NCI-H1436 treated with DMSO at 0.1 percent for 48 hours (cell line): ENCODE measurements at regions not wholly inside any gene's neighbourhood (a gene's known extent, or its start where the extent isn't known, plus 50 kb on each side); places are given as distances from the start of the nearest gene placed in this dataset.
"Not testable (repeated sequence)": the region's sequence is repeated elsewhere in the genome, so short reads cannot be mapped to it uniquely, and the experiment has no call there.

Experiments
- DNase-seq: peaks from one replicate; lab custom pipeline; 2025; lab: John Stamatoyannopoulos, UW

DNA sequence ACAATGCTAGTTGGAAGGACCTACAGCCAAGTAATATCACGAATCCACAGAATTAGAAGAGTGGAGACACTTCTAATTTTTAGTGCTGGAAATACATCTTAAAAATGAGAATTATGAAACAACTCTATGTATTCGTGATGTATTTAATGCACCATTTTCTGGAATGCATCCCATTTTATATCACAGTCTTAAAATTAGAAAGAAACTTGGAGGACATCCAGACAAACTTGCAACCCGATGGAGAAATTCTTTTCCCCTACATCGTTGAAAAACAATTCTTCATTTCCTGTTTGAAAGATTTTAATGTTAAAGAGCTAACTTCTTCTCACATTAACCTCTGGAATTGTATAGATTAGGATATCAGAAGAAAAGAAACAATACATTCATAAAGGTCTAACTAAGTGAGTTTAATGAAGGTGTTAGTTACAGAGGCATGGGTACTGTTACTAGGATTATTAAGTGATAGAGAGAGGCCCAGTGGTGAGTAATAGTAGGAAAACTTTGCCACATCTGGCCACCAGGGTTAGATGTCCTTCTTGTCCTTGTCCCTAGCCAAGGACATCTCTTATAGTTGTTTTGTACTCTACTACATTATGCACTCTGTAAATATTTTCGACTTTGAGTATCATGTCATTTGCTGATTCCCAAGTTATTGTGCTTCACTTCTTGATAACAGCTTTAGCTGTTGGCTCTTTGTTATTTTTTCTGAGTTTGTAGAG, 502.4 kb upstream of the PTCHD4 start:
- DNase-seq = no peak

DNA sequence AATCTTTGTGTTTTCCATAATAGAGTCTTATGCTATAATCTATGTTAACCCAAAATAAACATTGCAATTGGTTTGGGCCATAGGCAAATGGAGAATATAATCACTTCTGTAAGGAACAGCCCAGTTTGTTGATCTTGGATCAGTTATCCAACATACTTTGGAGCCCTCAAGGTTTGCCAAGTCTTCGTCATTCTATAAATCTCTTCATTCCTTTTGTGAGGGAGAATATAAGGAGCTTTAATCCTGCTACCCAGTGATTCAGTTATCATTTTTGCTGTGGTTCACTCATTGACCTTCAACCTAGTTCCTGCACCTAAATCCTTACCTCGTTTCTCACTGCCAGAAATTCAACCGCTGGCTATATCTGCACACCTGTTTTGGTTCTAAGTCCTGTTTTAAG, 500.3 kb upstream of the PTCHD4 start:
- no peak for DNase-seq

GRCh38 chr6:48610846-48611245, 499.8 kb upstream of the PTCHD4 start:
- DNase-seq = no peak

DNA sequence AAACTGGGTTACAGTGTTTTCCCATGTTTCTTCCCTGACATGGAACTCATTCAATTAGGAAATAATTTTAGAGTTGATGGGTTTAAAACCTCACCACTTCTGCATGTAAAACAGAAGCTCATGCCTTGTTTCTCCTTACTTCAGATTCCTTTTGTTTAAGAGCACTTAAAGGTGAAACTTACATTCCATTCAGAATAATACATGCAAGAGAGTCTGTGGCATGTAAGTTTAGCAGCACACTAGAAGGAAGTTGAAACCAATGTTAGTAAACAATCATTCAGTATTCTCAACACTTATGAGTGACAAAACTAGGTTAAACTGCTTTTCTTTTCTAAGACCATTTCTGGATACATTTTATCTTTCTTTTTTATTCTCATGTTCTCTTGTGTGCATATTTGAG, 495.6 kb upstream of the PTCHD4 start:
- no peak for DNase-seq

GRCh38 chr6:48597951-48598350, 487.0 kb upstream of the PTCHD4 start:
- DNase-seq = no peak

DNA sequence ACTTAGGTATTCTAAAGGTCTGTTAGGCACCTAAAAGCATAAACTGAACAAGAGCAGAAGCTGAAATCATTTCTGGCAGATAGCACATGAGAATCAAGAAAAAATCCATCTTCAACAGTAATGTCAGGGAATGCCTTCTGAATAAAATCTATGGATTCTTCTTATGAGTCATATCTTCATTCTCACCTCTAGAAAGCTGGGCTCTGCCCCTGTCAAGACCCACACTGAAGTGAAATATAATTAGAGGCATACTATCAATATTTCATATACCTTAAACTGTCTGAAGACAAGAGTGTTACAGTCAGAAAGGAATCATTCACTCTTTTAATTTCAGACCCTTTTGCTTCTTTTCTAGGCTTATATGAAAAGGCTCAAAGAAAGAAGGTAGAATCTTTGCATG, 485.8 kb upstream of the PTCHD4 start:
- DNase-seq = no peak

GRCh38 chr6:48591158-48591557, 480.2 kb upstream of the PTCHD4 start:
- DNase-seq = not testable (repeated sequence)

DNA sequence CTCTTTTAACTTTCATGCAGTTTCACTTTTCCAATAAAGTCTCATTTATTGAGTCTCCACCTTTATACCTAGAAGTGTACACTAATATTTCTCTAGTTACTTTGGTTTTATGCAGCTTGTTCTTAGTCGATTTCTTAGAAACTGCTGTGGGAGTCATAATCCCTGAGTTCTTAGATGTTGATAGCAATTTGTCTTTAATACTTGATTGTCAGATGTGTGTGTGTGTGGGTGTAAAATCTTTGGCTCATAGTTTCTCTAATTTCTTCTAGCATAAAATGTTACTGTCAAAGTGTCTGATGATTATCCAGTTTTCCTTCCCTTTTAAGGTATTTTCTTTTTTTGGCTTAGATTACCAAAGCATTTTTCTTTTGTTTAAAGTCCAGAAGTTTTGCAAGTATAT, 473.8 kb upstream of the PTCHD4 start:
- DNase-seq = no peak

GRCh38 chr6:48570656-48571055, 459.7 kb upstream of the PTCHD4 start:
- no peak for DNase-seq

DNA sequence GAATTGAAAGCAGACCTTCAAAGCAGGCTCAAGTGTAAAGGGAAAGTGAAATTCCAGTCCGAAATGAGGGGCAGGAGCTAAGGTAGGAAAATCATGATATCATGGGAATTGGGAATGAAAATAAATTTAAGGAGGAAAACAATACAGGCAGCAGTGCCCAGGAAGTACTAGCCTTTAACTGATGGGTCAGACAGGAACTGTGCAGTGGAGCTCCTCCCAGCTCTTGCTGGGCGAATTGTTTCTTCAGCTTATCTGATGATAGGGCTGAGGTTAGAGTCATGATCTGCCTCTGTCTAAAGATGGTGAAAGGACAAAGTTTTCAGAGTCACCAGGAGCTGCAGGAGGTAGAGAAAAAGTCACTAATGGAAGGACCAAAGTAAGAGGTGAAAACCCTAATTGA, 457.9 kb upstream of the PTCHD4 start:
- DNase-seq = no peak

DNA sequence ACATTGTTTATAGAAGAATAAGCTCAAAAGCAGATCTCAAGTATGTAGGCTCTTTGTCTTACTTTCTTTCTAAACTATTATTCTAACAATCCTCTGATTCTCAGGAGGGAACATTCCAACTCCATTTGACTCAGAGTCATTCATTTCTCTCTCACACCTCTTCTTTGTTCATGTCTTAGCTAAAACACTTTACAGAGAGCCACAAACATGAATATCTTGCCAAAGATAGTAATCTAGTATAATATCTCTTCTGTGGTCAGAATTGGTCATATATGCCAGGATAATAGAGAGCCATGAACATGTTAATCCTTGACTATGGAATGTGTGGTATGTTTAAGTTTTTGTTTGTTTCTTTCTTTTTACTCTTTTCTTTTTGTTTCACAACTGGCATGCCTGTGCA, 456.0 kb upstream of the PTCHD4 start:
- no peak for DNase-seq

DNA sequence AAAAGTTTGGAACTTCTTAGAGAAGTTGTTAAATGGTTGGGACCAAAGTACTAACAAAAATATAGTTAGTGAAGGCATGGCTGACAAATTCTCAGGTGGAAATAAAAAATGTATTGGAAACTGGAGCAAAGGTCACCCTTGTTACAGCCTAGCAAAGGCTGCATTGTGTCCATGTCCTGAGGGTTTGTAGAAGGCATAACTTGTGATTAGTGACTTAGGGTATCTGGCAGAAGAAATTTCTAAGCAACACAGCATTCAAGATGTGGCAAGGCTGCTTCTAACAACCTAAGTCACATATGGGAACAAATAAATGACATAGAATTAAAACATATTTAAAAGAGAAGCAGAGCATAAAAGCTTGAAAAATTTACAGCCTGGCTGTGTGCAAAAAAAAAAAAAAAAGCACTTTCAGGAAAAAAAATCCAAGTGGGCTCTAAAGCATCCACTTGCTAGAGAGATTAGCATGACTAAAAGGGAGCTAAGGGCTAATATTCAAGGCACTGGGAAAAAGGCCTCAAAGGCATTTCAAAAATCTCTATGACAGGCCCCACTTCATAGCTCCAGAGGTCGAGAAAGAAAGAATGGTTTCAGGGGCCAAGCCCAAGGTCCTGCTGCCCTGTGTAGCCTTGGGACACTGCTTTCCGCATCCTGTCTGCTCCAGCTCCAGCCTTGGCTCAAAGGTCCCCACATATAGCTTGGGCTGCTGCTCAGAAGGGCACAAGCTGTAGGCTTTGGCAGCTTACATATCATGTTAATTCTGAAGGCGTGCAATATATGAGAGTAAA, 453.2 kb upstream of the PTCHD4 start:
- no peak for DNase-seq

DNA sequence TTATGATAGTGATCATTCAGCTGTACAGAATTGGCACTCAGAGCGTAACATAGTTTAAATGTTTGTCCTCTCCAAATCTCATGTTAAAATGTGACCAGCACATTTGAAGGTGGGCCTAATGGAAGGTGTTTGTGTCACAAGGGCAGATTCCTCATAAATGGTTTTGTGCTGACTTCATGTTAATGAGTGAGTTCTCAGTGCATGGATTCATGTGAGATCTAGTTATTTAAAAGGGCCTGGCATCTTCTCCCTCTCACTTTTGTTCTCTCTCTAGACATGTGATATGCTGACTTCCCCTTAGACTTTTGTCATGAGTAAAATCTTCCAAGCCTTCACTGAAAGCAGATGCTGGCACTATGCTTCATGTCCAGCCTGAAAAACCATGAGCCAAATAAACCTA, 452.4 kb upstream of the PTCHD4 start:
- no peak for DNase-seq

- no peak for DNase-seq
Observed at GRCh38 chr6:48560408-48560807, 449.4 kb upstream of the PTCHD4 start.

GRCh38 chr6:48553467-48554189, 442.6 kb upstream of the PTCHD4 start:
- DNase-seq = no peak

GRCh38 chr6:48552905-48553304, 441.9 kb upstream of the PTCHD4 start:
- no peak for DNase-seq

DNA sequence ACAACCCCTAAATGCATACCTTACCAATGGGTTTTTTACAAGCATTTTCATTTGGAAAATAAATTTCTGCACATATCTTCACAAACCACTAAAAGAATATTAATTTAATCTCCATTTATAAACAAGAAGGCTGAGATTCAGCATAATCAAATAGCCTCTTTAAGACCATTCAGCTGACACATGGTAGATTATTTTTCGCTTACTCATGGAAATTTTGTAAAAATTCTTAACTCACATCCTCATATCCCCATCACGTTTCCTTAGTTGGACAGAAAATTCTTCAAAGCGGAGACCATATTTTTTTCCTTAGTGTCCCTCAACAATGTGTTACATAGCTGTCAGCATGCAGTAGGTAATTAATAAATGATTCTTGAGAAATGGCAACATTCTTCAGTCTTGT, 439.6 kb upstream of the PTCHD4 start:
- DNase-seq = no peak

DNA sequence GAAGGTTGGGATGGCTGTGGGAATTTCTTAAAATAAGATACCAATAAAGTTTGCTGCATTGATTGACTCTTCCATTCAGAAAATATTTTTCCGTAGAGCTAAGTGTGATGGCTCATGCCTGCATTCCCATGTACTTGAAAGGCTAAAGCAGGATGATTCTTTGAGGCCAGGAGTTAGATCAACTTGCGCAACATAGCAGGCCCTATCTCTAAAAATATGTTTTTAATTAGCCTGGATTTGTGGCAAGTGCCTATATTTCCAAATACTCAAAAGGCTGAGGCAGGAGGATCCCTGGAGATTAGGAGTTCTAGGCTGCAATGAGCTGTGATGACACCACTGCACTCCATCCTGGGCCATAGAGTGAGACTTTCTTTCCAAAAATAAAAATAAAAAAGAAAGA, 431.2 kb upstream of the PTCHD4 start:
- DNase-seq = no peak

DNA sequence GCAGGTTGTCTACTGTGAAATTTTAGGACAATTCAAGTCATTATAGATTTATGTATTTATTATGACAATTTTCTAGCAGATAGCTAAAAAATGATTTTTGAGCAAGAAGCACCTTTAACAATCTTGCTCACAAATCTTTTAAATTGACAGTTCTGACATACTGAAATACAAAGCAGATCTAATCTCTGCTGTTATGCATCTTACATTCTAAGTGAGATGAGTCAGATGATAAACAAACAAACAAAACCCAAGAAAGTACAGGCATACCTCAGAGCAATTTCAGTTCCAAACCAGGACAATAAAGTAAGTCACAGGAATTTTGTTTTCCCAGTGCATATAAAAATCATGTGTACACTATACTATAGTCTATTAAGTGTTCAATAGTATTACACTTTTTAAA, 430.7 kb upstream of the PTCHD4 start:
- DNase-seq = no peak

DNA sequence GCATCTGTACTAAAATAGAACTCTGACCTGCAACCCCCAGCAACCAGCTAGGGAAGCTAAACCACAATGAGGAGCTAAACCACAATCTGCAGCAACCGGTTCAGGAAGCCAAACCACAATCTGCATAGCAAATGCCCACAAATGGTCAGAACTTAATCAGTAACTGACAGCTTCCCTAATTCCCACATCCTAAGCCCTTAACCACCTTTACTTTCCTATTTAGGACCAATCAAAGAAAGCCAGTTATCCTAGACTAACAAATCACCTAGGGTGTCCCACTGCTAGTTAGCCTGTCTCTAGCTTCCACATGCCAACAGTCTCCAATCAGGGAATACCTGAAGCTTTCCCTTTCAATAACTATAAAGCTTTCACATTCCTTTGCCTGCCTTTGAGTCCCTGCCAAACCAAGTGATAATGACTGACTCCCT, 424.6 kb upstream of the PTCHD4 start:
- DNase-seq = no peak

GRCh38 chr6:48530978-48531377, 420.0 kb upstream of the PTCHD4 start:
- DNase-seq = not testable (repeated sequence)

DNA sequence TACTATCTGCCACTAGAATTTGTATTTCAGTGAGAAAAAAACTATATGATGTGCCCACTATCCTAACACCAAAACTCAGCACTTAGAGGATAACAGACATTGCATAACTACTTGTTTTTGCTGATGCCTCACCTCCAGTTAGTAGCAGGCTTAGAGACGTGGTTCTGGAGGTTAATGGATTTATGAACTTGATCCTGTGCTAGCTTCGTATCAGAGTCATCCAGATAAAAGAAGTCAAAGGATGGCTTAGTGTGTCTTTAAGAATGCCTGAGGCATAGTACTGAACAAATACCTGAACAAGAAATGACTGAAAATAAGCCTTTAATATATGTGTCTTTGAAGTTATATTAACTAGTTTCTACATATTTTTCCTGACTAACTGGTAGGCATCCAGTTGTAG, 414.9 kb upstream of the PTCHD4 start:
- no peak for DNase-seq

DNA sequence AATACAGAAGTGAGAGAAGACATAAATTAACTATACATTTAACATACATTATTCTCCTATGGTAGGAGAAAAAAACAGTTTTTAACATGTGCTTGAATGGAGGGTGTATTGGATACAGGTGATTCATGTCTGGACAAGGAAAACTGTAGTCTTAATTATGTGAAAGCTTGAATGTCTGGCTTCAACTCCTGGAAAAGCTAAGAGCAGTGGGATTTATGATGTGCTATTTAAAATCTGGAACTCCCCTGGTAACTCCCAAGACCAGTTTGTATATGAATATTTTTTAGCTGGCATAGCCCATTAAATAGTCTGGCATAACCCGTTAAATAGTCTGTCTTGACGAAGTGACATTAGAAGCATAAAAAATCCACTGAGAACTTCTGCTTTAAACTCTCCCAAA, 410.0 kb upstream of the PTCHD4 start:
- DNase-seq = no peak
